ENCODE measurements at regions not wholly inside any gene's neighbourhood (a gene's known extent, or its start where the extent isn't known, plus 50 kb on each side); places are given as distances from the start of the nearest gene placed in this dataset.

DNA sequence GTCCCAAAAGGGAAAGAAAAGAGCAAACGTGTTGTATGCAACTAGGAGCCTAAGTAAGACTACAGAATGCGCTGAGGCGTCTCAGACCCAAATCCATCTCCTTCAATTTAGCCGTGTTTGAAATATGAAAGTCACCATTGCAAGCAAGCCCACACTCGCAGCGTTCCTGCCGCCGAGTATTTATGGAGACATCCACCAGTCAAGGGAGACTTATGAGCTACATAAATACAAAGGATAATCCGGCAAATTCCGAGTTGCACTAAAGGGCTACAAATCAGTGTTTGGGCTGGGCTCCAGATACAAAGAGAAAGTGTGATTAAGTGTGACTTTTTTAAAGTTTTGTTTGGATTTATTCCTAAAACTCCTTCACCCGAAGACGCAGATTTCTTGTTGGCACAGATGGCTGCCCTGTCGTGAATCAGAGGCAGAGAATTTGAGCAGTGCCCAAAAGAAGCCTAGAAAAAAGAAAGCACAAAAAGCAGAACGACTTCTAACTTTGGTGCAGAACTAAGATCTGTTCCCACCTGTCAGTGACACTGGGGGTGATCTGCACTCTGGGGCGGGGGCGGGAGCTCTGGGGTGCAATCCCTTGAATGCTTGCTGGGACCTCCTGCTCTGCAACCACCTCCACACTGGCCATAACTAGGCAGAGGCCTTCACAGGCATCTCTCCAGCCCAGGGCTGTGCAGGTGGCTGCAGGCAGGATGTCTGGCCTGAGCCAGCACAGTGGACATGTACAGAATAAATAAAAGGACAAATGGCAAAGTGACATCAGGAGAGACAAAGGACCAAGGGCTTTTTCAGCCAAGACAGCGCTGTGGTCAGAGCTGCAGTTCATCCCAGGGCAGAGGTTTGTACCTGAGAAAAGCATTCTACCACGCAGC is 489.7 kb downstream of the NPHP4 start:
- TF ChIP-seq CTCF (IDR thresholded peaks at IDR 0.05 in 4 of 5, conservative IDR thresholded peaks at IDR 0.05 in 1 of 5) (no peak), POLR2A (IDR thresholded peaks at IDR 0.05) (no peak)

Data from gastrocnemius medialis (tissue), 4 donors.